ENCODE measurements at regions not wholly inside any gene's neighbourhood (a gene's known extent, or its start where the extent isn't known, plus 50 kb on each side); places are given as distances from the start of the nearest gene placed in this dataset.

- TF ChIP-seq POLR2A (IDR thresholded peaks at IDR 0.05; ENCODE audit: control extremely low read depth in 1 of 2, low read depth in 2 of 2, low read length in 2 of 2) (no peak), ATF2 (IDR thresholded peaks at IDR 0.05; ENCODE audit: low read length) (no peak), CTCF (IDR thresholded peaks at IDR 0.05; ENCODE audit: control extremely low read depth in 1 of 3, insufficient read depth in 1 of 3, low read depth in 1 of 3, low read length in 3 of 3) (no peak), JUND (IDR thresholded peaks at IDR 0.05; ENCODE audit: low read length) (no peak), HDAC2 (IDR thresholded peaks at IDR 0.05; ENCODE audit: borderline replicate concordance in 1 of 2, low read depth in 2 of 2, low read length in 2 of 2) (no peak), TAF1 (IDR thresholded peaks at IDR 0.05; ENCODE audit: low read depth, low read length) (no peak), CEBPB (IDR thresholded peaks at IDR 0.05; ENCODE audit: low read depth, low read length) (no peak), TEAD4 (IDR thresholded peaks at IDR 0.05; ENCODE audit: low read depth, low read length) (no peak), USF2 (IDR thresholded peaks at IDR 0.05; ENCODE audit: low read length) (no peak)
Observed at GRCh38 chr2:117679952-117680351, 134.5 kb upstream of the DDX18 start.
